Panc1 (cell line): ENCODE measurements at regions not wholly inside any gene's neighbourhood (a gene's known extent, or its start where the extent isn't known, plus 50 kb on each side); places are given as distances from the start of the nearest gene placed in this dataset.

Experiments
- CTCF ChIP-seq: fragments of 450-650 bp; IDR thresholded peaks from 2 replicates; pipeline ENCODE4 v1.5.1; 2017; ENCODE audit warnings: mild to moderate bottlenecking
- POLR2AphosphoS5 ChIP-seq: IDR thresholded peaks from 2 replicates; pipeline ENCODE4 v1.6.1; 2012; ENCODE audit warnings: mild to moderate bottlenecking, low read depth, low read length, moderate library complexity
- REST ChIP-seq, 2 experiments: IDR thresholded peaks; 2 replicates each; pipeline ENCODE4 v1.6.1; 2011 to 2012; ENCODE audit warnings: low read depth in 2 of 2, control low read depth in 1 of 2, low read length in 1 of 2, mild to moderate bottlenecking in 1 of 2, moderate library complexity in 1 of 2; ENCODE audit not compliant: insufficient read depth in 1 of 2
- TCF7L2 ChIP-seq: IDR thresholded peaks from 2 replicates; pipeline ENCODE4 v1.6.1; 2011; ENCODE audit warnings: mild to moderate bottlenecking, low read depth, low read length, inconsistent platforms

GRCh38 chr4:95705323-95705722 is 134.6 kb upstream of the PDHA2 start:
- no peak for TF ChIP-seq CTCF
- no peak for TF ChIP-seq POLR2AphosphoS5
- no peak for TF ChIP-seq REST (IDR thresholded peaks at IDR 0.05; ENCODE audit: insufficient read depth in 1 of 2, low read depth in 2 of 2, low read length in 1 of 2)
- TF ChIP-seq TCF7L2, result no peak
